ENCODE measurements at regions not wholly inside any gene's neighbourhood (a gene's known extent, or its start where the extent isn't known, plus 50 kb on each side); places are given as distances from the start of the nearest gene placed in this dataset.

DNA sequence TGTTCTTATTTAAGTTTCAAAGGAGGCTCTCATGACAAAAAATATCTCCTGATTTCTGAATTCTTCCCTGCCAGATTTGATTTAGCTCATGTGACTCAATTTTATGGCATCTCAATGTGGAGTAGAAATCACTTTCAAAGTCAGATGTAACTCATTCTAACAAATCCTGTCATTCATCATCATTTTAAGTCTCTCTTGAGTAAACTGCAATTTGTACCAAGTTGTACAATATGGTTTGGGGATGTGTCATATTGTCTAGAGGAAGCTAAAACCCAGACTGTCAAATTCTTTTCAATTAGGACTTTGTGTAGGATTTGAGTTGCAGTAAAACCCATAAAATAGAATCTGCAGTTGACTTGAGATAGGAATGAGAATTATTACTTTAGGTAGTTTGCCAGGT is 2101.0 kb downstream of the NCAM2 start (continued):
- TF ChIP-seq, protein P1, sequence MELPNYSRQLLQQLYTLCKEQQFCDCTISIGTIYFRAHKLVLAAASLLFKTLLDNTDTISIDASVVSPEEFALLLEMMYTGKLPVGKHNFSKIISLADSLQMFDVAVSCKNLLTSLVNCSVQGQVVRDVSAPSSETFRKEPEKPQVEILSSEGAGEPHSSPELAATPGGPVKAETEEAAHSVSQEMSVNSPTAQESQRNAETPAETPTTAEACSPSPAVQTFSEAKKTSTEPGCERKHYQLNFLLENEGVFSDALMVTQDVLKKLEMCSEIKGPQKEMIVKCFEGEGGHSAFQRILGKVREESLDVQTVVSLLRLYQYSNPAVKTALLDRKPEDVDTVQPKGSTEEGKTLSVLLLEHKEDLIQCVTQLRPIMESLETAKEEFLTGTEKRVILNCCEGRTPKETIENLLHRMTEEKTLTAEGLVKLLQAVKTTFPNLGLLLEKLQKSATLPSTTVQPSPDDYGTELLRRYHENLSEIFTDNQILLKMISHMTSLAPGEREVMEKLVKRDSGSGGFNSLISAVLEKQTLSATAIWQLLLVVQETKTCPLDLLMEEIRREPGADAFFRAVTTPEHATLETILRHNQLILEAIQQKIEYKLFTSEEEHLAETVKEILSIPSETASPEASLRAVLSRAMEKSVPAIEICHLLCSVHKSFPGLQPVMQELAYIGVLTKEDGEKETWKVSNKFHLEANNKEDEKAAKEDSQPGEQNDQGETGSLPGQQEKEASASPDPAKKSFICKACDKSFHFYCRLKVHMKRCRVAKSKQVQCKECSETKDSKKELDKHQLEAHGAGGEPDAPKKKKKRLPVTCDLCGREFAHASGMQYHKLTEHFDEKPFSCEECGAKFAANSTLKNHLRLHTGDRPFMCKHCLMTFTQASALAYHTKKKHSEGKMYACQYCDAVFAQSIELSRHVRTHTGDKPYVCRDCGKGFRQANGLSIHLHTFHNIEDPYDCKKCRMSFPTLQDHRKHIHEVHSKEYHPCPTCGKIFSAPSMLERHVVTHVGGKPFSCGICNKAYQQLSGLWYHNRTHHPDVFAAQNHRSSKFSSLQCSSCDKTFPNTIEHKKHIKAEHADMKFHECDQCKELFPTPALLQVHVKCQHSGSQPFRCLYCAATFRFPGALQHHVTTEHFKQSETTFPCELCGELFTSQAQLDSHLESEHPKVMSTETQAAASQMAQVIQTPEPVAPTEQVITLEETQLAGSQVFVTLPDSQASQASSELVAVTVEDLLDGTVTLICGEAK (IDR thresholded peaks at IDR 0.05; ENCODE audit: borderline replicate concordance): no peak
- TF ChIP-seq LARP7 (IDR thresholded peaks at IDR 0.05) (no peak), MXI1 (IDR thresholded peaks at IDR 0.05; ENCODE audit: low read depth, low read length) (no peak), ZNF217 (IDR thresholded peaks at IDR 0.05) (no peak)

DNA sequence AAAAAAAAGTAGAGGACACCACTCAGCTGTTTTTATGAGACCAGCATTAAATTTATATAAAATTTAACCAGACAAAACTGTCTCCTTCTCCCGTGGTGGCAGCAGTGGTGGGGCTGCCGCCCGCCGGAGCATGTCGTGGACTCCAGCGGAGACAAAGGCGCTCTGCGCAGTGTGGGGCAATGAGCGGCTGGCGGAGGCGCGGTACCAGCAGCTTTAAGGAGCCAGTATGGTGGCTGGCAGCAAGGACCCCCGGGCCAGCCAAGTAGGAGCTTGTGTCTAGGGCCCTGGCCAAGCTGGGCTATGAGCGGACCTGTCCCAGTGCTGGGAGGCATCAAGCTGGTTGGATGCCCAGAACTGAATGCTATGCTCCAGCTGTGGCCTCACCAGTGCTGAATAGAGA is 2102.9 kb downstream of the NCAM2 start:
- H3K4me1 ChIP-seq (ENCODE audit: control insufficient read depth, insufficient read depth, low read length): no peaks in the 10 kb centered on the region
- no peak for ATAC-seq
- no peak overlapping the region for H3K27ac ChIP-seq (ENCODE audit: control insufficient read depth, insufficient read depth)
- no peak overlapping the region for H2AFZ ChIP-seq (ENCODE audit: control insufficient read depth, low read depth, low read length)
- RAD21 ChIA-PET (ENCODE audit: unreplicated experiment): no interaction called here
- no TSS peak for BruUV-seq (replicated peaks)
- no peak overlapping the region for H3K4me2 ChIP-seq (ENCODE audit: control insufficient read depth, insufficient read depth)
- no peaks in the 10 kb centered on the region for H3K79me2 ChIP-seq (ENCODE audit: control insufficient read depth, insufficient read depth, low read length)
- no peaks in the 10 kb centered on the region for H3K9me3 ChIP-seq (replicated peaks; ENCODE audit: control insufficient read depth, insufficient read depth, low read length)
- H3K4me3 ChIP-seq: no peak overlapping the region
- no peaks in the 10 kb centered on the region for H4K20me1 ChIP-seq (ENCODE audit: control insufficient read depth, insufficient read depth)
- no peak overlapping the region for H3K9ac ChIP-seq (ENCODE audit: control insufficient read depth, insufficient read depth, low read length)
- in situ Hi-C loops (cut with MboI) (no loop called here), intact Hi-C loops (cut with micrococcal nuclease; ENCODE audit: unreplicated experiment) (no loop called here)
- 79% methylated on average over 13 of the region's 14 CpGs for WGBS (ENCODE audit: insufficient coverage, insufficient replicate concordance, low lambda C conversion rate, missing lambda C conversion rate)
- SMC1A ChIA-PET (ENCODE audit: uncharacterized antibody, unreplicated experiment): no interaction called here
- CTCF ChIA-PET: no interaction called here
- H3K36me3 ChIP-seq (ENCODE audit: control insufficient read depth in 2 of 2, insufficient read depth in 2 of 2, low read length in 1 of 2): no peaks in the 10 kb centered on the region
- FAIRE-seq: no peak
- no peaks in the 10 kb centered on the region for H3K27me3 ChIP-seq (replicated peaks in 1 of 2; ENCODE audit: control insufficient read depth in 2 of 2, insufficient read depth in 2 of 2, low read length in 1 of 2)
- DNase-seq (ENCODE audit: low read depth, low spot score): no peak
- POLR2A ChIA-PET: no interaction called here
- no peak for TF ChIP-seq YBX1 (IDR thresholded peaks at IDR 0.05)
- TF ChIP-seq HCFC1 (IDR thresholded peaks at IDR 0.05; ENCODE audit: low read length): no peak
- no peak for TF ChIP-seq RELA (IDR thresholded peaks at IDR 0.05; ENCODE audit: borderline replicate concordance, partially characterized antibody)
- no peak for TF ChIP-seq ETV6 (conservative IDR thresholded peaks at IDR 0.05 in 1 of 2, IDR thresholded peaks at IDR 0.05 in 1 of 2; ENCODE audit: borderline replicate concordance in 1 of 2, low read depth in 1 of 2)
- TF ChIP-seq MEF2A (IDR thresholded peaks at IDR 0.05; ENCODE audit: insufficient read depth, low read depth, low read length): no peak
- TF ChIP-seq STAT3 (IDR thresholded peaks at IDR 0.05; ENCODE audit: low read depth, low read length): no peak
- no peak for TF ChIP-seq ZNF274 (IDR thresholded peaks at IDR 0.05; ENCODE audit: insufficient read depth, insufficient read length)
- TF ChIP-seq, protein P2, sequence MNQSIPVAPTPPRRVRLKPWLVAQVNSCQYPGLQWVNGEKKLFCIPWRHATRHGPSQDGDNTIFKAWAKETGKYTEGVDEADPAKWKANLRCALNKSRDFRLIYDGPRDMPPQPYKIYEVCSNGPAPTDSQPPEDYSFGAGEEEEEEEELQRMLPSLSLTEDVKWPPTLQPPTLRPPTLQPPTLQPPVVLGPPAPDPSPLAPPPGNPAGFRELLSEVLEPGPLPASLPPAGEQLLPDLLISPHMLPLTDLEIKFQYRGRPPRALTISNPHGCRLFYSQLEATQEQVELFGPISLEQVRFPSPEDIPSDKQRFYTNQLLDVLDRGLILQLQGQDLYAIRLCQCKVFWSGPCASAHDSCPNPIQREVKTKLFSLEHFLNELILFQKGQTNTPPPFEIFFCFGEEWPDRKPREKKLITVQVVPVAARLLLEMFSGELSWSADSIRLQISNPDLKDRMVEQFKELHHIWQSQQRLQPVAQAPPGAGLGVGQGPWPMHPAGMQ (IDR thresholded peaks at IDR 0.05; ENCODE audit: borderline replicate concordance): no peak
- TF ChIP-seq RBBP5 (conservative IDR thresholded peaks at IDR 0.05): no peak
- TF ChIP-seq, protein P3, sequence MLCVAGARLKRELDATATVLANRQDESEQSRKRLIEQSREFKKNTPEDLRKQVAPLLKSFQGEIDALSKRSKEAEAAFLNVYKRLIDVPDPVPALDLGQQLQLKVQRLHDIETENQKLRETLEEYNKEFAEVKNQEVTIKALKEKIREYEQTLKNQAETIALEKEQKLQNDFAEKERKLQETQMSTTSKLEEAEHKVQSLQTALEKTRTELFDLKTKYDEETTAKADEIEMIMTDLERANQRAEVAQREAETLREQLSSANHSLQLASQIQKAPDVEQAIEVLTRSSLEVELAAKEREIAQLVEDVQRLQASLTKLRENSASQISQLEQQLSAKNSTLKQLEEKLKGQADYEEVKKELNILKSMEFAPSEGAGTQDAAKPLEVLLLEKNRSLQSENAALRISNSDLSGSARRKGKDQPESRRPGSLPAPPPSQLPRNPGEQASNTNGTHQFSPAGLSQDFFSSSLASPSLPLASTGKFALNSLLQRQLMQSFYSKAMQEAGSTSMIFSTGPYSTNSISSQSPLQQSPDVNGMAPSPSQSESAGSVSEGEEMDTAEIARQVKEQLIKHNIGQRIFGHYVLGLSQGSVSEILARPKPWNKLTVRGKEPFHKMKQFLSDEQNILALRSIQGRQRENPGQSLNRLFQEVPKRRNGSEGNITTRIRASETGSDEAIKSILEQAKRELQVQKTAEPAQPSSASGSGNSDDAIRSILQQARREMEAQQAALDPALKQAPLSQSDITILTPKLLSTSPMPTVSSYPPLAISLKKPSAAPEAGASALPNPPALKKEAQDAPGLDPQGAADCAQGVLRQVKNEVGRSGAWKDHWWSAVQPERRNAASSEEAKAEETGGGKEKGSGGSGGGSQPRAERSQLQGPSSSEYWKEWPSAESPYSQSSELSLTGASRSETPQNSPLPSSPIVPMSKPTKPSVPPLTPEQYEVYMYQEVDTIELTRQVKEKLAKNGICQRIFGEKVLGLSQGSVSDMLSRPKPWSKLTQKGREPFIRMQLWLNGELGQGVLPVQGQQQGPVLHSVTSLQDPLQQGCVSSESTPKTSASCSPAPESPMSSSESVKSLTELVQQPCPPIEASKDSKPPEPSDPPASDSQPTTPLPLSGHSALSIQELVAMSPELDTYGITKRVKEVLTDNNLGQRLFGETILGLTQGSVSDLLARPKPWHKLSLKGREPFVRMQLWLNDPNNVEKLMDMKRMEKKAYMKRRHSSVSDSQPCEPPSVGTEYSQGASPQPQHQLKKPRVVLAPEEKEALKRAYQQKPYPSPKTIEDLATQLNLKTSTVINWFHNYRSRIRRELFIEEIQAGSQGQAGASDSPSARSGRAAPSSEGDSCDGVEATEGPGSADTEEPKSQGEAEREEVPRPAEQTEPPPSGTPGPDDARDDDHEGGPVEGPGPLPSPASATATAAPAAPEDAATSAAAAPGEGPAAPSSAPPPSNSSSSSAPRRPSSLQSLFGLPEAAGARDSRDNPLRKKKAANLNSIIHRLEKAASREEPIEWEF (IDR thresholded peaks at IDR 0.05; ENCODE audit: insufficient replicate concordance, low read depth, low read length): no peak
- TF ChIP-seq SMARCA5 (IDR thresholded peaks at IDR 0.05): no peak
